ENCODE measurements at regions not wholly inside any gene's neighbourhood (a gene's known extent, or its start where the extent isn't known, plus 50 kb on each side); places are given as distances from the start of the nearest gene placed in this dataset. TPM values are rescaled to one million over a fixed set of nuclear protein-coding genes. Genes with fewer than 3 reads are reported as not detected.

DNA sequence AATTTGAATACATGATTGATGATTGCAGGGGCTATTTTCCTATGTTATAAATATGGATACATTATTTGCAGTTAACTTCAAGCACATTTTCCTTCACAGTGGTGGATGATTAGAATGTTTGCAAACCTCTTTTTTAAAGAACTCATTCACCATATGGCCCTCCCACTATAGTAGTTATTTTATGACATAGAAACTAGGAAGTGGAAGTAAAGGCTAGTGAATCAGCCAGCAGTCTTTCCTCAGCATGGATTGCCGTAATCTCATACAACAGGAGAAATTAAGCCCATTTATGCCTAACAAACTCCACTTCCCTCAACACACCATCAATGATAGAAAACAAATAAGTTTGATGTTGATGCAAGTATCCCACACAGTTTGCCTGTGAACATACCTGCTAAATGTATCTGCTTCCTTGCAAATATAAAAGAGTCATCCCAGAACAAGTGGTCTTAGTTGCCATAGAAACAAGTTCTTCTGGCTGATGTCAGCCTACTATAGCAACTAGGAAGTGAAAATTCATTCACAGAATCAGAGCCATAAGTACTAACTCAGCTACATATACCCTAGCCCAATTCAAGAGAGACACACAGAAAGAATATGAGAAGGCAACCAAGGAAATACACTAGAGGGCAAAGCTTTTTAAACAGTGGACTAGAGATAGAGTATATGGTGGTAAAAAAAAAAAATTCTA, 100.9 kb upstream of the RADX start:
- ChIA-PET POLR2A (no interaction called here), CTCF (no interaction called here)
- H3K4me3 ChIP-seq (replicated peaks in 1 of 3; ENCODE audit: insufficient read depth in 1 of 3, low read depth in 1 of 3, low read length in 3 of 3), result no peak overlapping the region
- TF ChIP-seq, protein P1, sequence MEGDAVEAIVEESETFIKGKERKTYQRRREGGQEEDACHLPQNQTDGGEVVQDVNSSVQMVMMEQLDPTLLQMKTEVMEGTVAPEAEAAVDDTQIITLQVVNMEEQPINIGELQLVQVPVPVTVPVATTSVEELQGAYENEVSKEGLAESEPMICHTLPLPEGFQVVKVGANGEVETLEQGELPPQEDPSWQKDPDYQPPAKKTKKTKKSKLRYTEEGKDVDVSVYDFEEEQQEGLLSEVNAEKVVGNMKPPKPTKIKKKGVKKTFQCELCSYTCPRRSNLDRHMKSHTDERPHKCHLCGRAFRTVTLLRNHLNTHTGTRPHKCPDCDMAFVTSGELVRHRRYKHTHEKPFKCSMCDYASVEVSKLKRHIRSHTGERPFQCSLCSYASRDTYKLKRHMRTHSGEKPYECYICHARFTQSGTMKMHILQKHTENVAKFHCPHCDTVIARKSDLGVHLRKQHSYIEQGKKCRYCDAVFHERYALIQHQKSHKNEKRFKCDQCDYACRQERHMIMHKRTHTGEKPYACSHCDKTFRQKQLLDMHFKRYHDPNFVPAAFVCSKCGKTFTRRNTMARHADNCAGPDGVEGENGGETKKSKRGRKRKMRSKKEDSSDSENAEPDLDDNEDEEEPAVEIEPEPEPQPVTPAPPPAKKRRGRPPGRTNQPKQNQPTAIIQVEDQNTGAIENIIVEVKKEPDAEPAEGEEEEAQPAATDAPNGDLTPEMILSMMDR (IDR thresholded peaks at IDR 0.05; ENCODE audit: extremely low read depth in 1 of 2, insufficient read depth in 1 of 2, low read depth in 1 of 2, low read length in 2 of 2), result no peak
- H3K4me1 ChIP-seq (ENCODE audit: control insufficient read depth, extremely low read depth, insufficient read depth, low read length), result no peaks in the 10 kb centered on the region
- H3K9me1 ChIP-seq (replicated peaks; ENCODE audit: control insufficient read depth, extremely low read depth, insufficient read depth, low read length), result no peaks in the 10 kb centered on the region
- H4K20me1 ChIP-seq (replicated peaks; ENCODE audit: control insufficient read depth, extremely low read depth, insufficient read depth, low read length), result no peaks in the 10 kb centered on the region
- BruUV-seq (replicated peaks), result no TSS peak
- no peak for FAIRE-seq
- no peak overlapping the region for H3K27ac ChIP-seq (ENCODE audit: insufficient read depth, low read depth, low read length)
- no peak for DNase-seq (ENCODE audit: low read depth, low spot score)
- H3K36me3 ChIP-seq (ENCODE audit: control insufficient read depth in 2 of 2, extremely low read depth in 1 of 2, insufficient read depth in 2 of 2, low read length in 2 of 2), result no peaks in the 10 kb centered on the region
- H3K9me3 ChIP-seq (replicated peaks; ENCODE audit: control insufficient read depth, insufficient read depth, low read length), result no peaks in the 10 kb centered on the region
- no peaks in the 10 kb centered on the region for H3K27me3 ChIP-seq (ENCODE audit: control insufficient read depth in 2 of 2, insufficient read depth in 2 of 2, low read length in 2 of 2)
- H3K79me2 ChIP-seq (ENCODE audit: control insufficient read depth, insufficient read depth, low read length), result no peaks in the 10 kb centered on the region
- no peak overlapping the region for H3K4me2 ChIP-seq (ENCODE audit: insufficient read depth, low read length)
- dilution Hi-C loops (cut with MboI; ENCODE audit: extremely low pct_ligation_motif_present, low sequenced_read_pairs) (no loop called here), intact Hi-C loops (cut with micrococcal nuclease) (no loop called here)
- no peak overlapping the region for H3K9ac ChIP-seq (replicated peaks; ENCODE audit: extremely low read depth, insufficient read depth, low read length)
- H2AFZ ChIP-seq (ENCODE audit: low read depth, low read length), result no peak overlapping the region

Small RNAs in the stretch of these regions (small RNA-seq; reads per million reads assigned to genes)
- gene AL133271.1 (ENCODE audit: insufficient read depth, insufficient read length, low read depth, low replicate concordance) (not detected), gene RF00019 (ENCODE audit: insufficient read depth, insufficient read length, low read depth, low replicate concordance) (not detected)
